Activated T-cell treated with anti-CD3 and anti-CD28 coated beads for 1 hour (primary cell): ENCODE measurements at regions not wholly inside any gene's neighbourhood (a gene's known extent, or its start where the extent isn't known, plus 50 kb on each side); places are given as distances from the start of the nearest gene placed in this dataset.
"Not testable (repeated sequence)": the region's sequence is repeated elsewhere in the genome, so short reads cannot be mapped to it uniquely, and the experiment has no call there.

ENCODE experiments used
- DNase-seq: peaks from one replicate; pipeline ENCODE4 v3.0.0-alpha.2; 2020; ENCODE audit warnings: low read depth

GRCh38 chr2:129467941-129468340 is 511.5 kb upstream of the RAB6C start:
- no peak for DNase-seq

- DNase-seq, result no peak
Measured at GRCh38 chr2:129468879-129469278, 510.6 kb upstream of the RAB6C start.

- no peak for DNase-seq
Measured at GRCh38 chr2:129469389-129469788, 510.1 kb upstream of the RAB6C start.

- DNase-seq, result no peak
Measured at GRCh38 chr2:129469871-129470270, 509.6 kb upstream of the RAB6C start.

- DNase-seq, result no peak
Measured at GRCh38 chr2:129478902-129479517, 500.5 kb upstream of the RAB6C start.

GRCh38 chr2:129479892-129480291 is 499.6 kb upstream of the RAB6C start:
- no peak for DNase-seq

- no peak for DNase-seq
Measured at GRCh38 chr2:129480790-129481189, 498.7 kb upstream of the RAB6C start.

- no peak for DNase-seq
Measured at GRCh38 chr2:129481306-129482219, 497.9 kb upstream of the RAB6C start.

GRCh38 chr2:129482626-129483025 is 496.8 kb upstream of the RAB6C start:
- no peak for DNase-seq

- DNase-seq, result no peak
Measured at GRCh38 chr2:129483366-129483765, 496.1 kb upstream of the RAB6C start.

- no peak for DNase-seq
Measured at GRCh38 chr2:129484999-129485897, 494.2 kb upstream of the RAB6C start.

- no peak for DNase-seq
Measured at GRCh38 chr2:129488376-129488775, 491.1 kb upstream of the RAB6C start.

GRCh38 chr2:129490641-129491040 is 488.8 kb upstream of the RAB6C start:
- DNase-seq, result no peak

- DNase-seq, result no peak
Measured at GRCh38 chr2:129491308-129491707, 488.2 kb upstream of the RAB6C start.

GRCh38 chr2:129492548-129492947 is 486.9 kb upstream of the RAB6C start:
- no peak for DNase-seq

- no peak for DNase-seq
Measured at GRCh38 chr2:129499747-129500146, 479.7 kb upstream of the RAB6C start.

- no peak for DNase-seq
Measured at GRCh38 chr2:129502781-129503180, 476.7 kb upstream of the RAB6C start.

- DNase-seq, result no peak
Measured at GRCh38 chr2:129504646-129505045, 474.8 kb upstream of the RAB6C start.

- no peak for DNase-seq
Measured at GRCh38 chr2:129518937-129519336, 460.5 kb upstream of the RAB6C start.

- DNase-seq, result not testable (repeated sequence)
Measured at GRCh38 chr2:129532158-129532557, 447.3 kb upstream of the RAB6C start.

GRCh38 chr2:129548880-129549279 is 430.6 kb upstream of the RAB6C start:
- DNase-seq, result no peak

GRCh38 chr2:129550536-129550935 is 428.9 kb upstream of the RAB6C start:
- DNase-seq, result no peak
